GM12873 (cell line): ENCODE measurements at regions not wholly inside any gene's neighbourhood (a gene's known extent, or its start where the extent isn't known, plus 50 kb on each side); places are given as distances from the start of the nearest gene placed in this dataset.

ENCODE experiments used
- CTCF ChIP-seq: IDR thresholded peaks from 2 replicates; pipeline ENCODE4 v1.5.1; 2012; ENCODE audit warnings: low read depth, mild to moderate bottlenecking, moderate library complexity, low read length, control low read depth; ENCODE audit not compliant: insufficient read depth; ENCODE audit errors: missing control alignments

- no peak for TF ChIP-seq CTCF
These were observed 162.8 kb upstream of the SLITRK3 start for GRCh38 chr3:165359005-165359404.

DNA sequence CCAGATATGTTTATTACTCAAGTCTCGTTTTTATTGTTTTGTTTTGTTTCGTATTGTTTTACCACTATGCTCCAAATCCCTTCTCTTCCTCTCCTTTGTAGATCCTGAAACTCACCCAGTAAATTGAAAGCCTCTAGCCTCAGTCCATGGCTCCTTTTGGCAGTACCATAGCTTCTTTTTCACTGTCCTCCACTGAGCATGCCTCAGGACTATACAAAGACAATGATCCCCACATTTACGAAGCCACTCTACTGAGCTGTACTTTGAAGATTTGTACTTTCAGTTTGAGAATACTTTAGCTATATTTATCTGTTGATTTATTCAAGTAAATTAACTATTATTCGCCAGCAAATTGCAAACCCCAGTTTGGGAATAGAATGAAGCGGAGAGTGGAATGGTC lies 159.1 kb upstream of the SLITRK3 start:
- no peak for TF ChIP-seq CTCF

DNA sequence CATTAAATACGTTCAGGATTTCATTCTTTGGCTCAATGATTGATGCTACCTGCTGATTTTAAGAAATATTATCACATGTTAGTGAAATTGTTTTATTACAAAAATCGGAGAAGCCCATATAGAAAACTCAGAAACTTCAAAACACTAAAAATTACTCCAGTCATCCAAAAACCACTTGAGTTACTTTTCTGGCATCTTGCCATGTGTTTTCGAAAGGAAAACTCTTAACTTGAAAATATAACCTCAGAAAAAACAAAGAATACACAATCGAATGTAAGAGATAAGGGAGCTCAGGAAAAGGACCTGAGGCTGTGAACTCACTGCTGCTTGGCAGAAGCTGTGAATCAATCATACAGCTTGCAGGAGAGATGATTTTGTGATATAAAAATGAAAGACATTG lies 151.3 kb upstream of the SLITRK3 start:
- TF ChIP-seq CTCF: no peak

- TF ChIP-seq CTCF: no peak
These were observed 150.3 kb upstream of the SLITRK3 start for GRCh38 chr3:165346503-165346902.

DNA sequence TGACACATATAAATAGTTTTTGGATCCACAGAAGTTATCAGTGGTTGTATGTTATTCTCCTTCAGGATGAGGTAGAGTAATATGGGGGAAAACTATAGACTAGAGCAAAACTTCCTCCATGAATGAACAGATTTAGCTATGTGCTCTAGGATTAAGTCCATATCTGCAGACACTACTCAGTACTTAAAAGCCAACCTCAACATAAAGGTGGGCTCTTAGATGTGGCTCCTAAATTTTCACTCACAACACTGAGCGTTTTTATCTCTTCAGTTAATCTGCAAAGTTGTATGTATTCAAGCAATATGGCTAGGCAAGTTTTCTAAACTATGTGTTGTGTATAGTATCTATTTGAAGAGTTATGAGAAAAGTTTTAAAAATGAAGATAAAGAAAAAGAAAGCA lies 147.0 kb upstream of the SLITRK3 start:
- no peak for TF ChIP-seq CTCF

GRCh38 chr3:165339753-165340152 lies 143.6 kb upstream of the SLITRK3 start:
- no peak for TF ChIP-seq CTCF

DNA sequence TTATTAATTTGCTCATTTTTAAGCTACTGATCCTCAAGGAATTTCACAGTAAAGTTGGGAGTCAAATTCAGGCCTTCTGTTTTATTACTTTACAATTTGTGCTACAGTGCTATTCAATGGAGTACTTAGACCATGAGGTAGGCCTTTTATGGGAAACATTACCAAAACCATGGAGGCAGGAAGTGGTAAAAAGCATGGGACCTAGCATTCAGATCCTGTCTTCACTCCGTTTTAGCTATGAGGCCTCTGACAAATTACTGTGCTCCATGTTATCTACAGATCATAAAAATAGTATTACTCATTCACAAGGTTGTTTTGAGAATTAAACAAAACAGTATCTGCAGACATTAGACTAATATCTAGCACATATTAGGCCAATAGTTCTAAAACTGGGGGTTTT lies 140.6 kb upstream of the SLITRK3 start:
- no peak for TF ChIP-seq CTCF
